OCI-LY1 (cell line): ENCODE measurements at regions not wholly inside any gene's neighbourhood (a gene's known extent, or its start where the extent isn't known, plus 50 kb on each side); places are given as distances from the start of the nearest gene placed in this dataset.

Experiments
- H2AFZ ChIP-seq: fragments of 200-600 bp; sonication (generic), shearing (Covaris generic); 2 replicates; pipeline ENCODE4 v1.6.0; 2014; ENCODE audit warnings: antibody characterized with exemption, mild to moderate bottlenecking, low read length
- H3F3A ChIP-seq: fragments of 200-600 bp; sonication (generic), shearing (Covaris generic); 2 replicates; pipeline ENCODE4 v1.6.0; 2014; ENCODE audit warnings: mild to moderate bottlenecking, antibody characterized with exemption, low read length, moderate library complexity; ENCODE audit not compliant: insufficient read depth
- H3K27ac ChIP-seq: fragments of 200-600 bp; sonication (generic); 2 replicates; pipeline ENCODE4 v1.5.1; 2014; ENCODE audit warnings: low read length, mixed run types, mild to moderate bottlenecking, low read depth; ENCODE audit not compliant: poor library complexity, severe bottlenecking
- H3K27me3 ChIP-seq: fragments of 200-600 bp; sonication (generic); 2 replicates; pipeline ENCODE4 v1.6.0; 2014; ENCODE audit warnings: antibody characterized with exemption, mild to moderate bottlenecking, low read length, moderate library complexity; ENCODE audit not compliant: insufficient read depth
- H3K36me3 ChIP-seq: fragments of 200-600 bp; sonication (generic); 2 replicates; pipeline ENCODE4 v1.6.1; 2014; ENCODE audit warnings: mild to moderate bottlenecking, antibody characterized with exemption, low read length, moderate library complexity, mixed read lengths; ENCODE audit not compliant: insufficient read depth
- H3K4me1 ChIP-seq: fragments of 200-600 bp; sonication (generic); 2 replicates; pipeline ENCODE4 v1.5.1; 2014; ENCODE audit warnings: mild to moderate bottlenecking, low read length, moderate library complexity; ENCODE audit not compliant: insufficient read depth, severe bottlenecking
- H3K4me2 ChIP-seq: fragments of 200-600 bp; sonication (generic), shearing (Covaris generic); 2 replicates; pipeline ENCODE4 v1.6.1; 2014; ENCODE audit warnings: low read length
- H3K4me3 ChIP-seq: fragments of 200-600 bp; sonication (generic); 2 replicates; pipeline ENCODE4 v1.5.1; 2014; ENCODE audit warnings: low read length, low read depth, mild to moderate bottlenecking, mixed read lengths; ENCODE audit not compliant: poor library complexity, severe bottlenecking
- H3K79me2 ChIP-seq: fragments of 200-600 bp; shearing (Covaris generic); 2 replicates; pipeline ENCODE4 v1.6.1; 2016; ENCODE audit warnings: mixed run types, low read length, mixed read lengths; ENCODE audit not compliant: insufficient read depth
- H3K9ac ChIP-seq: fragments of 200-600 bp; sonication (generic), shearing (Covaris generic); 2 replicates; pipeline ENCODE4 v1.6.1; 2014; ENCODE audit warnings: mild to moderate bottlenecking, low read length, mixed read lengths
- H3K9me2 ChIP-seq: fragments of 200-600 bp; sonication (generic), shearing (Covaris generic); 2 replicates; pipeline ENCODE4 v1.6.1; 2014; ENCODE audit warnings: low read depth, mild to moderate bottlenecking, low read length, mixed read lengths
- H3K9me3 ChIP-seq: fragments of 200-600 bp; shearing (Covaris generic); 2 replicates; pipeline ENCODE4 v1.6.1; 2014; ENCODE audit warnings: low read length, mixed read lengths
- H4K20me1 ChIP-seq: fragments of 200-600 bp; sonication (generic), shearing (Covaris generic); 2 replicates; pipeline ENCODE4 v1.6.0; 2016; ENCODE audit warnings: mild to moderate bottlenecking, low read length; ENCODE audit not compliant: insufficient read depth
- CTCF ChIP-seq: fragments of 200-600 bp; sonication (generic), shearing (Covaris generic); IDR thresholded peaks from 2 replicates; pipeline ENCODE4 v1.5.1; 2017; ENCODE audit warnings: mild to moderate bottlenecking, antibody characterized with exemption, low read length, moderate library complexity, mixed read lengths
- EZH2 ChIP-seq: fragments of 200-600 bp; sonication (generic), shearing (Covaris generic); IDR thresholded peaks from 2 replicates; pipeline ENCODE4 v1.8.0; 2017; ENCODE audit warnings: borderline replicate concordance, mixed run types, mild to moderate bottlenecking, antibody characterized with exemption, low read length, moderate library complexity, mixed read lengths

GRCh38 chr12:114269153-114269552 is 136.8 kb downstream of the TBX5 start:
- Histone ChIP-seq H3K9ac (no peak overlapping the region), H3K4me3 (no peak overlapping the region), H2AFZ (no peak overlapping the region), H3K9me2 (no peaks in the 10 kb centered on the region), H3K79me2 (no peaks in the 10 kb centered on the region), H3K4me2 (no peak overlapping the region), H3K9me3 (no peaks in the 10 kb centered on the region), H3K27me3 (no peaks in the 10 kb centered on the region), H3F3A (no peaks in the 10 kb centered on the region), H3K36me3 (no peaks in the 10 kb centered on the region), H4K20me1 (no peaks in the 10 kb centered on the region), H3K27ac (no peak overlapping the region), H3K4me1 (no peaks in the 10 kb centered on the region)
- TF ChIP-seq CTCF = no peak
- TF ChIP-seq EZH2 = no peak

- no peak overlapping the region for H3K4me3 ChIP-seq
- no peaks in the 10 kb centered on the region for H3K9me3 ChIP-seq
- no peaks in the 10 kb centered on the region for H3K36me3 ChIP-seq
- H3K4me2 ChIP-seq = no peak overlapping the region
- H3K27me3 ChIP-seq = no peaks in the 10 kb centered on the region
- H4K20me1 ChIP-seq = no peaks in the 10 kb centered on the region
- no peaks in the 10 kb centered on the region for H3K79me2 ChIP-seq
- no peaks in the 10 kb centered on the region for H3F3A ChIP-seq
- no peak overlapping the region for H2AFZ ChIP-seq
- no peak overlapping the region for H3K27ac ChIP-seq
- no peak for TF ChIP-seq EZH2
- no peak for TF ChIP-seq CTCF
- no peak overlapping the region for H3K9ac ChIP-seq
- no peaks in the 10 kb centered on the region for H3K9me2 ChIP-seq
- H3K4me1 ChIP-seq = no peaks in the 10 kb centered on the region
These were observed 139.4 kb downstream of the TBX5 start for GRCh38 chr12:114266536-114266935.

GRCh38 chr12:114265036-114265435 is 140.9 kb downstream of the TBX5 start:
- H3K4me3 ChIP-seq = no peak overlapping the region
- no peak overlapping the region for H3K9ac ChIP-seq
- no peak for TF ChIP-seq CTCF
- TF ChIP-seq EZH2 = no peak
- no peak overlapping the region for H3K27ac ChIP-seq
- no peaks in the 10 kb centered on the region for H3K9me2 ChIP-seq
- H4K20me1 ChIP-seq = no peaks in the 10 kb centered on the region
- H3K27me3 ChIP-seq = no peaks in the 10 kb centered on the region
- no peaks in the 10 kb centered on the region for H3F3A ChIP-seq
- no peaks in the 10 kb centered on the region for H3K4me1 ChIP-seq
- no peaks in the 10 kb centered on the region for H3K36me3 ChIP-seq
- no peaks in the 10 kb centered on the region for H3K79me2 ChIP-seq
- H3K9me3 ChIP-seq = no peaks in the 10 kb centered on the region
- no peak overlapping the region for H3K4me2 ChIP-seq
- no peak overlapping the region for H2AFZ ChIP-seq
